GM21381 (cell line): ENCODE measurements at regions not wholly inside any gene's neighbourhood (a gene's known extent, or its start where the extent isn't known, plus 50 kb on each side); places are given as distances from the start of the nearest gene placed in this dataset.
"Not testable (repeated sequence)": the region's sequence is repeated elsewhere in the genome, so short reads cannot be mapped to it uniquely, and the experiment has no call there.

Experiments used
- ATAC-seq: cut with Tn5 transposase; IDR thresholded peaks from one replicate; pipeline ENCODE4 v1.9.1; 2021; ENCODE audit warnings: mild to moderate bottlenecking, moderate library complexity; ENCODE audit not compliant: unreplicated experiment

DNA sequence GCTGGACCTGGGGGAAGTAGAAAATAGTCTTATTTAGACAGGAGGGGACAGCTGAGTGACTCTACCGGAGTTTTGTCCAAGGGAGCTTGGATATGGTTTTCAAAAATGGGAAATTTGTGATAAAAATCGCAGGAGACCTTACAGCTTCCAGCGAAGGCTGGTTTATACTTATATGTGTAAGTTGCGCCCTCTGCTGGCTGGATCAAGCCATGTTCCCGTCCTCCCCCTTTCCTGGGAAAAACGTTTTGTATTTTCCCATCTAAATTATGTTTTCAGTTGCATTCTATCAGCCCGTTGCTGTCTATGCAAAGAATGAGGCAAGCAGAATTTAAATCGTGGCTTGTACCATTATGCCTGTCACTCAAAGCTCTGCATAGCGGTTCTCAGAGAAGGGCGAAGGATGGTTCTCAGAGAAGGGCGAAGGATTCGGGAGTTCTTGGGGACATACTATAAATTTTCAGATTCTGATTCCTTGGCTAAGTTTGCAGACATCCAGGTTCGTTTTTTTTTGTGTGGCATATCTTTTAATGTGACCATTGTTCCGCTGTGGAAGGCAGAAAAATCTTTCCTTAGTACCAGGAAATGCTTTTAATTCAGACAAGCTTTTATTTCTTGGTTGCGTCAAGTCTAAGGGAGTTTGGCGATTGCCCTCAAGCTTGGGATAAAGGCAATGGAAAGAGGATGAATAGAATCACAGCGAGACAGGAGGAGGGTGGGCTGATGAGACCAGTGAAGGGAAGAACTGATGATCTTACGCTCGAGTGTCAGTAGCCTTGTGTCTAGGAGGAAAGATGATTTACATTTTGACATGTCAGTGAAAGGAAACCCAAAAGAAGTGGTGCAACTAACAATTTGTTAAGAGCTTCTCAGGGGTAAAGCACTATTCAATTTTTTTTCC is 128.5 kb upstream of the ARX start:
- ATAC-seq: no peak

GRCh38 chrX:25143596-25143995 is 127.8 kb upstream of the ARX start:
- ATAC-seq: no peak

- no peak for ATAC-seq
These were observed 125.9 kb upstream of the ARX start for GRCh38 chrX:25141684-25142083.

- no peak for ATAC-seq
These were observed 115.3 kb upstream of the ARX start for GRCh38 chrX:25131055-25131454.

DNA sequence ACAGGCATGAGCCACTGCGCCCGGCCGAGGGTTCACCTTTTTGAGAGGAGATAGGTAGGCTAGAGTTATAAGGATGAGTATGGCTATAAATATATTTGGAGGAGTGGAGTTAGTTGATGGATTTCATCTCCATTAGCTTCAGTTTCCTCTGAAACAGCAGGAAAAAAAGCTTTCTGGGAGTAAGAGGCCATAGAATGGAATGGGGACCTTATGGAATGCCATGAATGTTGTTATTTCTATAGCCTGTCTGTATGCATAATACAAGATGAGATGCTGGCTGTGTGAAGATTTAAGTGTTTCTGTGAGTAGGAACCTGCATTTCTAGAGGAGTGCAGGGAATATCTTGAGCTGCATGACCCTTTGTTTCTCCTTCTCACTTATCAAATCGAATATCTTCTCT is 114.9 kb upstream of the ARX start:
- ATAC-seq: no peak

- no peak for ATAC-seq
These were observed 109.7 kb upstream of the ARX start for GRCh38 chrX:25125483-25125882.

GRCh38 chrX:25124391-25124790 is 108.6 kb upstream of the ARX start:
- no peak for ATAC-seq

DNA sequence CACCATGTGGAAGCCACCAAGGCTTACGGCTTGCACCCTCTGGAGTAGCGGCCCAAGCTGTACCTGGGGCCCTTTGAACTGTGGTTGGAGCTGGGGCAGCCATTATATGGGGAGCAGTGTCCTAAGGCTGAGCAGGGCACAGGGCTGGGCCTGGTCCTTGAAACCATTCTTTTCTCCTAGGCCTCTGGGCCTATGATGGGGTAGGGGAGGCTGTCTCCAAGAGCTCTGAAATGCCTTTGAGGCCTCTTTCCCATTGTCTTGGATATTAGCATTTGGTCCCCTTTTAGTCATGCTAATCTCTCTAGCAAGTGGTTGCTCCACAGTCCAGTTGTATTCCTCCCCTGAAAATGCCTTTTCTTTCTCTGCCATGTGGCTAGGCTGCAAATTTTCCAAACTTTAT is 96.4 kb upstream of the ARX start:
- no peak for ATAC-seq

DNA sequence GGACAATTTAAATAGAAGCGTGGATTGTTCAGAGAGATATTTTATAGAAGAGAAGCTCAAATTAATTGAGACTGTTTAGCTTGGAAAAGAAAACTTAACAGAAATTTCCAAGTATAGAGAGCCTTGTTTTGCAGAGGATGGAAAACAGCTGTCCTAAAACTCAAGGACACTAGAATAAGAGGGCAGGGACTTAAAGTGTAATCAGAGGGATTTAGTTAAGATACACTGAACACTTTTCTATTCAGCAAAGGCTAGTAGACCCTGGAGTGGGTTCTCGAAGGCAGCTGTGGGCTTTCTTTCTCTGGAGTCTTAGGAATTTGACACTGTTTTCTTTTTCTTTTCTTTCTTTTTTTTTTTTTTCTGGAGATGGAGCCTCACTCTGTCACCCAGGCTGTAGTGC is 92.7 kb upstream of the ARX start:
- ATAC-seq: no peak

GRCh38 chrX:25105221-25105620 is 89.5 kb upstream of the ARX start:
- ATAC-seq: no peak

- no peak for ATAC-seq
These were observed 80.8 kb upstream of the ARX start for GRCh38 chrX:25096522-25097045.

GRCh38 chrX:25091152-25091551 is 75.4 kb upstream of the ARX start:
- not testable (repeated sequence) for ATAC-seq

DNA sequence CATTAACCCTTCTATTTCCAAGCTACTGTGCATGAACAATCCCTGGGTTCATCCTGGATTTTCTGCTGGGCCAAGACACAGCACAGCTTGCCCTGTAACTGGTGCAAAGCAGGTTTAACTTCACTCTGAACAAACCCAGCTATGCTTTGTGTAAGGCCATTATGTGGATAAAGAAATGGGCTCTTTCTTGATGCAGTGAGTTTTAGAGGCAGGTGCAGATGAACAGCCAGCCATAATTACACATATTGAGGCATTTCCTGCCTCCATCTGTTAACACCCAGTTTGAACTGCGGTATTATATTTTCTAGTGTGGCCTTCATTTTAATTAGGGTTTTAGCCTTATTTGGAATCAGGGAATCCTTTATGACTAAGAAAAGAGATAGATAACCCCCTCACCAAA is 68.7 kb upstream of the ARX start:
- no peak for ATAC-seq

DNA sequence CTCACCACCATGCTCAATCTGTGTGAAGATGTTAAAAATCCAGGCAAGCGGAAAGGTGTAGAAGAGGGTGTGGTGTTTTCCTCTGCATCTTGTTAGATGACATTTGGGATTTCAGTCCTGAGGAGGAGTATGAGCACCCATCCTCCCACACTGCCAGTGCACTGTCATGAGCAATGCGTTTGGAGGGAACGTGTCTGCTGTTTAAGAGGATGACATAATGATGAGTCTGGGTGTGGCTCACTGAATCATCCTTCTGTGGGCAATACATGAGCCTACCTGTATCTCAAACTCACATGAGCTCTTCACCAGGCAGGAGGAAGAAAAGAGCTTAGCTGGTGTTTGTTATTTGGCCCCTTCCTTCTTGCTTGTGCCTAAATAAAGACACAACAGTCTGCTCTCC is 67.9 kb upstream of the ARX start:
- ATAC-seq: no peak

DNA sequence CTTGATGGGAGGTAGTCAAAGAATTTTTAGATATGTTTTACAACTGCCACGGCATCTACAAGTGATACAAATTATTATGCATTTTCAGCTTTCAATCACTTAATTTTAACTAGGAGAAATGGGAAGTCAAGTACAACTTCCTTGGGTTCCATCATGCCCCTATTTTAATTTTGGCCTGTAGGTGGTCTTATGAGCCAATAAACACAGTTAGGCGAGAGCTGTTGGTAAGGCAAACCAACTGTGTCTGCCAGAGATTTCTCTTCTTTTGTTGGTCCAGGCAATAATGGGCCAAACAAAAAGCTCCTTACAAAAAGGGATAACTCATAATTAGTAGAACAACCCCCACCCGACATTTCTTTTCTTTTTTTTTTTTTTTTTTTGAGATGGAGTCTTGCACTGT is 63.3 kb upstream of the ARX start:
- no peak for ATAC-seq

DNA sequence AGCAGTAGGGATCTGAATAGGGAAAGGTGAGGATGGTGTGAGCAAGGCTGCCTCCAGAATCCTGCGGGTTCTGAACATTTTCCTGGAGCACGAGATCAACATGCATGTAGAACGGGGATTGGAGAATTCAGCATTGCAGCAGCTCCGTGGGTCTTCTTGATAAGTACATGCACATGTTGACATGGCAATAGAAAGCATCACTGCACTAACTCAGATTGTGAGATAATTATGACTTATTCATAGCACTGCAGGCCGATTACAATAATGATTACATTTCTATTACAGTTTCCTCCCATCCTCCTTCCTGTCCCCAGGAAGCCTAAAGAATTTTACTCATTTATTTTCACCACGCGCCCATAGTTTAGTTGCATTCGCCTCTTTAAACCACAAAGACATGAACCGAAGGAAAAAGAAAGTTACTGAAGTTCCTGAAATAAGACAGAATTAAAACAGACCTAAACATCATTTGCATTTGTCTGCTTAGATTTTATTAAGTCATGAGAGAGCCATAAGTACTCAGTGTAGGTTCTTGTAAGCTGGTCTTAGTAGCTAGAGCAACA is 61.3 kb upstream of the ARX start:
- ATAC-seq: no peak

- no peak for ATAC-seq
These were observed 56.5 kb upstream of the ARX start for GRCh38 chrX:25072247-25072646.

- ATAC-seq: no peak
These were observed 54.3 kb upstream of the ARX start for GRCh38 chrX:25070038-25070437.

DNA sequence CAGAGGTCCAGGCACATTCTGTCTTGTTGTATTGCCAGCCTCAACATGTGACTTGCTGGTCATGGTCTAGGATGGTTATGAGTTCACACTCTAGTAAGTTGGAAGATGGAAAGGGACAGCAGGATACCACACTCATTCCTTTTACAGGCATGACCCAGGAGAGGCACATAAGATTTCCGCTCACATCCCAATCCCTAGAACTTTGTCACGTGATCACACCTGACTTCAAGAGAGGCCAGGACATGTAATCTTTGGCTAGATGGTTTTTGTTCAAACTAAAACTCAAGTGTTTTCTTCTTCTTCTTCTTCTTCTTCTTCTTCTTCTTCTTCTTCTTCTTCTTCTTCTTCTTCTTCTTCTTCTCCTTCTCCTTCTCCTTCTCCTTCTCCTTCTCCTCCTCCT is 53.4 kb upstream of the ARX start:
- ATAC-seq: no peak

DNA sequence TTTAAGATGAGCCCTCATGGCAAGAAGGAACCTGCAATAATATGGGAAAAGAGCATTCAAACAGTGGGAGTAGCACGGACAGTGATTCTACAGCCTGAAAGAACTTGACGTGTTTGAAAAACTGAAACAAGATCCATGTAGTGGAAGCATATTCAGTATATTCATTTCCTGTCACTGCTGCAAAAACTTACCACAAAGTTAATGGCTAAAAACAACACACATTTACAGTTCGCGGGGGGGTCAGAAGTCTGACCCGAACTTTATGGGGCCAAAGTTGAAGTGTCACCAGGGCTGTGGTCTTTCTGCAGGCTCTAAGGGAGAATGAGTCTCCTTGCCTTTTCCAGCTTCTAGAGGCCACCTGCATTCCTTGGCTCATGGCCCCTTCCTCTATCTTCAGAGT is 52.6 kb upstream of the ARX start:
- ATAC-seq: no peak

DNA sequence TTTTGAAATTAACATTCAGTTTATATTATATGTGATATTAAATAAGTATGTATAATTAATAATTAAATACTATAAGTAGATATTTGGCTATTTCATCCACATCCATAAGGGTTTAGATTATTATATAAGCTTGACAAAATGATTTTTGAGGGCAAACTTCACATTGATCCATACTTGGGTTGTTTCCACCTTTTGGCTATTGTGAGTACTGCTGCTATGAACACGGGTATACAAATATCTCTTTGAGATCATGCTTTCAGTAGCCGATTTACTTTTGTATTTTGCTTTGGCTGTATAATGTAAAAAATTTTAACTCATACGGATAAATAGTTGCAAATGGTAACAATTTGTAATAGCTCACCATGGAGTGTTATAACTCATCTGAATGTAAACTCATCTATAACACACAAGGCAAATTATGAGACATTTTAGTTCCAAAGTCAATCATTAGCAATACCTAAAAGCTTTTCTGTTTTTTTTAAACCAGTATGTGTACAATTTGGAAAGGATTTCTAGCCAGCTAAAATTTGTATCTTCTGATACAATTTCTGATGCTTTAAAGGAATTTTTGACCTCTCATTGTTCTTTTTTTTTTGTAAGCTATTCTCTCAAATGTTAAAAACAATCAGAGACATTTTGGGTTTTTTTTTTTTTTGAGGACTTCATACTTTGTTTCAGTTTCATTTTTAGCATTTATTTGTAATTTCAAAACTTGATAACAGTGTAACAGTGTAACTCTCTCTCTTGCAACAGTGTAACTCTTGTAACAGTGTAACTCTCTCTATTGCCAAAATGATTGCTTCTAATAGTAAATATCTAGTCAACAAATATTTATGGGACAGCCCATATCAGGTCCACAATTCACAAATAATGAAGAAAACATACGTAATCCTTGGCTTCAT is 51.8 kb upstream of the ARX start:
- no peak for ATAC-seq
